GM12878 (cell line): ENCODE measurements at regions not wholly inside any gene's neighbourhood (a gene's known extent, or its start where the extent isn't known, plus 50 kb on each side); places are given as distances from the start of the nearest gene placed in this dataset.

Experiments
- ATF2 ChIP-seq: IDR thresholded peaks from 2 replicates; pipeline ENCODE4 v1.6.1; 2012; ENCODE audit warnings: low read length, inconsistent platforms
- CBX5 ChIP-seq: sonication (generic); IDR thresholded peaks from 2 replicates; pipeline ENCODE4 v1.6.1; 2016; ENCODE audit warnings: low read depth, moderate library complexity, mild to moderate bottlenecking, inconsistent platforms
- CREB1 ChIP-seq: IDR thresholded peaks from 2 replicates; pipeline ENCODE4 v1.6.1; 2012; ENCODE audit warnings: low read depth, mild to moderate bottlenecking, inconsistent platforms
- ESRRA ChIP-seq: IDR thresholded peaks from 2 replicates; pipeline ENCODE4 v1.6.1; 2012; ENCODE audit warnings: mild to moderate bottlenecking, low read length, improper control_type of control experiment
- ETV6 ChIP-seq, 2 experiments: fragments of 450-650 bp in 1 of 2; IDR thresholded peaks in 1 of 2; conservative IDR thresholded peaks in 1 of 2; 2 replicates each; pipeline ENCODE4 v1.6.1; 2014; ENCODE audit warnings: antibody characterized with exemption in 1 of 2, borderline replicate concordance in 1 of 2, low read depth in 1 of 2, mild to moderate bottlenecking in 1 of 2, moderate library complexity in 1 of 2
- EZH2 ChIP-seq: IDR thresholded peaks from 2 replicates; pipeline ENCODE4 v1.6.1; 2012; ENCODE audit warnings: low read depth, mild to moderate bottlenecking, control low read depth, inconsistent platforms, low read length, borderline replicate concordance; ENCODE audit not compliant: control insufficient read depth
- FOS ChIP-seq: IDR thresholded peaks from 3 replicates; pipeline ENCODE4 v1.6.1; 2011; ENCODE audit warnings: borderline replicate concordance; ENCODE audit not compliant: insufficient read length; ENCODE audit errors: extremely low read depth
- HCFC1 ChIP-seq: fragments of 150-350 bp; IDR thresholded peaks from 2 replicates; pipeline ENCODE4 v1.6.1; 2014; ENCODE audit warnings: low read length
- HDGF ChIP-seq: fragments of 450-650 bp; IDR thresholded peaks from 2 replicates; pipeline ENCODE4 v1.6.1; 2016; ENCODE audit warnings: antibody characterized with exemption
- JUNB ChIP-seq: IDR thresholded peaks from 2 replicates; pipeline ENCODE4 v1.6.1; 2016; ENCODE audit warnings: antibody characterized with exemption, mild to moderate bottlenecking
- LARP7 ChIP-seq: fragments of 450-650 bp; IDR thresholded peaks from 2 replicates; pipeline ENCODE4 v1.6.1; 2017; ENCODE audit warnings: mild to moderate bottlenecking
- MAX ChIP-seq: IDR thresholded peaks from 2 replicates; pipeline ENCODE4 v1.6.1; 2012; ENCODE audit warnings: low read depth, low read length, improper control_type of control experiment
- MEF2B ChIP-seq: fragments of 450-650 bp; IDR thresholded peaks from 2 replicates; pipeline ENCODE4 v1.6.1; 2018; ENCODE audit warnings: mild to moderate bottlenecking, moderate library complexity; ENCODE audit not compliant: partially characterized antibody, poor library complexity, severe bottlenecking
- MTA3 ChIP-seq: IDR thresholded peaks from 2 replicates; pipeline ENCODE4 v1.6.1; 2012; ENCODE audit warnings: low read length, inconsistent platforms, borderline replicate concordance
- NBN ChIP-seq: fragments of 450-650 bp; IDR thresholded peaks from 2 replicates; pipeline ENCODE4 v1.6.1; 2016
- NR2C2 ChIP-seq: IDR thresholded peaks from 2 replicates; pipeline ENCODE4 v1.6.1; 2011; ENCODE audit warnings: borderline replicate concordance, low read depth; ENCODE audit not compliant: control insufficient read depth, insufficient read length
- RCOR1 ChIP-seq: conservative IDR thresholded peaks from 2 replicates; pipeline ENCODE4 v1.6.1; 2012; ENCODE audit warnings: low read depth, low read length, improper control_type of control experiment
- RFX5 ChIP-seq: IDR thresholded peaks from 2 replicates; pipeline ENCODE4 v1.6.1; 2011; ENCODE audit warnings: low read depth, low read length, improper control_type of control experiment
- RUNX3 ChIP-seq: IDR thresholded peaks from 2 replicates; pipeline ENCODE4 v1.6.1; 2012; ENCODE audit warnings: low read length, inconsistent platforms
- TARDBP ChIP-seq: IDR thresholded peaks from 2 replicates; pipeline ENCODE4 v1.6.1; 2016; ENCODE audit warnings: borderline replicate concordance
- ZBTB11 ChIP-seq: fragments of 450-650 bp; formaldehyde crosslinking; IDR thresholded peaks from 2 replicates; pipeline ENCODE4 v1.5.0; 2022; ENCODE audit warnings: mild to moderate bottlenecking, missing genetic modification characterization
- ZNF217 ChIP-seq: fragments of 450-650 bp; IDR thresholded peaks from 2 replicates; pipeline ENCODE4 v1.6.1; 2017; ENCODE audit warnings: antibody characterized with exemption, mild to moderate bottlenecking
- ZNF384 ChIP-seq: IDR thresholded peaks from 2 replicates; pipeline ENCODE4 v1.6.1; 2012; ENCODE audit warnings: low read depth, mild to moderate bottlenecking, low read length, improper control_type of control experiment, borderline replicate concordance
- ZSCAN29 ChIP-seq: fragments of 450-650 bp; IDR thresholded peaks from 2 replicates; pipeline ENCODE4 v1.6.1; 2017; ENCODE audit warnings: mild to moderate bottlenecking, moderate library complexity
- TF ChIP-seq, protein P1 (sequence below): fragments of 450-650 bp; IDR thresholded peaks from 2 replicates; pipeline ENCODE4 v1.6.1; 2018; ENCODE audit warnings: mild to moderate bottlenecking, low read depth, moderate library complexity; ENCODE audit not compliant: partially characterized antibody

- TF ChIP-seq MAX: no peak
- 0 out of 2 replicates have a peak, but pooled peaks have one; percentile 6 for TF ChIP-seq LARP7
- no peak for TF ChIP-seq HCFC1
- no peak for TF ChIP-seq CBX5
- TF ChIP-seq TARDBP: no peak
- TF ChIP-seq HDGF: no peak
- peak; percentile 99 for TF ChIP-seq JUNB
- TF ChIP-seq, protein P1, sequence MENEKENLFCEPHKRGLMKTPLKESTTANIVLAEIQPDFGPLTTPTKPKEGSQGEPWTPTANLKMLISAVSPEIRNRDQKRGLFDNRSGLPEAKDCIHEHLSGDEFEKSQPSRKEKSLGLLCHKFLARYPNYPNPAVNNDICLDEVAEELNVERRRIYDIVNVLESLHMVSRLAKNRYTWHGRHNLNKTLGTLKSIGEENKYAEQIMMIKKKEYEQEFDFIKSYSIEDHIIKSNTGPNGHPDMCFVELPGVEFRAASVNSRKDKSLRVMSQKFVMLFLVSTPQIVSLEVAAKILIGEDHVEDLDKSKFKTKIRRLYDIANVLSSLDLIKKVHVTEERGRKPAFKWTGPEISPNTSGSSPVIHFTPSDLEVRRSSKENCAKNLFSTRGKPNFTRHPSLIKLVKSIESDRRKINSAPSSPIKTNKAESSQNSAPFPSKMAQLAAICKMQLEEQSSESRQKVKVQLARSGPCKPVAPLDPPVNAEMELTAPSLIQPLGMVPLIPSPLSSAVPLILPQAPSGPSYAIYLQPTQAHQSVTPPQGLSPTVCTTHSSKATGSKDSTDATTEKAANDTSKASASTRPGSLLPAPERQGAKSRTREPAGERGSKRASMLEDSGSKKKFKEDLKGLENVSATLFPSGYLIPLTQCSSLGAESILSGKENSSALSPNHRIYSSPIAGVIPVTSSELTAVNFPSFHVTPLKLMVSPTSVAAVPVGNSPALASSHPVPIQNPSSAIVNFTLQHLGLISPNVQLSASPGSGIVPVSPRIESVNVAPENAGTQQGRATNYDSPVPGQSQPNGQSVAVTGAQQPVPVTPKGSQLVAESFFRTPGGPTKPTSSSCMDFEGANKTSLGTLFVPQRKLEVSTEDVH: no peak
- no peak for TF ChIP-seq ATF2
- TF ChIP-seq MEF2B: no peak
- TF ChIP-seq ETV6 (conservative IDR thresholded peaks at IDR 0.05 in 1 of 2, IDR thresholded peaks at IDR 0.05 in 1 of 2; ENCODE audit: borderline replicate concordance in 1 of 2, low read depth in 1 of 2): peak in 1 of 2 experiments; percentile 83; a peak in 1 of 4 replicates
- no peak for TF ChIP-seq RUNX3
- TF ChIP-seq MTA3: no peak
- no peak for TF ChIP-seq RCOR1
- no peak for TF ChIP-seq ZSCAN29
- no peak for TF ChIP-seq FOS
- no peak for TF ChIP-seq ZBTB11 (CRISPR knock-in tag)
- no peak for TF ChIP-seq EZH2
- TF ChIP-seq ESRRA: no peak
- peak; percentile 73 for TF ChIP-seq NBN
- TF ChIP-seq ZNF217: no peak
- TF ChIP-seq ZNF384: peak; percentile 67
- TF ChIP-seq CREB1: no peak
- TF ChIP-seq NR2C2: no peak
- no peak for TF ChIP-seq RFX5
Observed at GRCh38 chr1:234730770-234731568, 121.0 kb upstream of the IRF2BP2 start (continued).
